Gastroesophageal sphincter (tissue), 3 donors: ENCODE measurements at regions not wholly inside any gene's neighbourhood (a gene's known extent, or its start where the extent isn't known, plus 50 kb on each side); places are given as distances from the start of the nearest gene placed in this dataset.

Experiments
- POLR2A ChIP-seq, 2 donors: fragments of 450-650 bp; IDR thresholded peaks; one replicate each; pipeline ENCODE4 v1.6.1; 2017; ENCODE audit warnings: antibody characterized with exemption in 2 of 2, mild to moderate bottlenecking in 2 of 2, moderate library complexity in 1 of 2
- POLR2AphosphoS5 ChIP-seq: sonication (generic); formaldehyde crosslinking; IDR thresholded peaks from one replicate; pipeline ENCODE4 v1.6.1; 2017; ENCODE audit warnings: antibody characterized with exemption
- TF ChIP-seq, protein P1 (sequence below), 4 experiments: fragments of 200-600 bp in 2 of 4; fragments of 450-650 bp in 2 of 4; sonication (generic) in 1 of 4; IDR thresholded peaks; one replicate each; pipeline ENCODE4 v1.5.1; 2017 to 2019; ENCODE audit warnings: antibody characterized with exemption in 4 of 4, mild to moderate bottlenecking in 2 of 4, moderate library complexity in 2 of 4

DNA sequence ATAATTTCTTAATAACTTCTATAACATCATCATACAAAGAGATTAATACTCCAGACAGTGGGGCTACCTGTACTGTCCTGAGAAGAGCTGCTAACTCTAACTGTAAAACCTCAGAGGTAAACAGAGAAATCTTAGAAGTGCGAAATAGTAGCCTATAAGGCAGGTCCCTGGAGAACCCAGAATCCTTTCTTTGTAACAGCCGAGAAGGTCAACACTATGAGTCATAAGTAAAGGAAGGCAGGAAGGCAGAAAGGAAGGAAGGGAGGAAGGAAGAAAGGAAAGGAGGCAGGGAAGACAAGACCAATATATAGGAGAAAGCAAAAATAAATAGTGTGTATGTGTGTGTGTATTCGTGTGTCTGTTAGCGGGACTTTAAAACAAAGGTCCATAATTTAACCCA lies 540.6 kb downstream of the ZWINT start:
- TF ChIP-seq POLR2A (IDR thresholded peaks at IDR 0.05) (no peak), POLR2AphosphoS5 (no peak)
- TF ChIP-seq, protein P1, sequence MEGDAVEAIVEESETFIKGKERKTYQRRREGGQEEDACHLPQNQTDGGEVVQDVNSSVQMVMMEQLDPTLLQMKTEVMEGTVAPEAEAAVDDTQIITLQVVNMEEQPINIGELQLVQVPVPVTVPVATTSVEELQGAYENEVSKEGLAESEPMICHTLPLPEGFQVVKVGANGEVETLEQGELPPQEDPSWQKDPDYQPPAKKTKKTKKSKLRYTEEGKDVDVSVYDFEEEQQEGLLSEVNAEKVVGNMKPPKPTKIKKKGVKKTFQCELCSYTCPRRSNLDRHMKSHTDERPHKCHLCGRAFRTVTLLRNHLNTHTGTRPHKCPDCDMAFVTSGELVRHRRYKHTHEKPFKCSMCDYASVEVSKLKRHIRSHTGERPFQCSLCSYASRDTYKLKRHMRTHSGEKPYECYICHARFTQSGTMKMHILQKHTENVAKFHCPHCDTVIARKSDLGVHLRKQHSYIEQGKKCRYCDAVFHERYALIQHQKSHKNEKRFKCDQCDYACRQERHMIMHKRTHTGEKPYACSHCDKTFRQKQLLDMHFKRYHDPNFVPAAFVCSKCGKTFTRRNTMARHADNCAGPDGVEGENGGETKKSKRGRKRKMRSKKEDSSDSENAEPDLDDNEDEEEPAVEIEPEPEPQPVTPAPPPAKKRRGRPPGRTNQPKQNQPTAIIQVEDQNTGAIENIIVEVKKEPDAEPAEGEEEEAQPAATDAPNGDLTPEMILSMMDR (IDR thresholded peaks at IDR 0.05): no peak
